BJ (cell line): ENCODE measurements at regions not wholly inside any gene's neighbourhood (a gene's known extent, or its start where the extent isn't known, plus 50 kb on each side); places are given as distances from the start of the nearest gene placed in this dataset.

Experiments used
- CTCF ChIA-PET: fragments of 350-600 bp; formaldehyde crosslinking; extraction: SDS; loops from one replicate; lab custom pipeline; 2021; ENCODE audit warnings: antibody characterized with exemption, inconsistent platforms; lab: Yijun Ruan, JAX
- POLR2A ChIA-PET: fragments of 300-600 bp; sonication (Branson Sonifier 250); formaldehyde crosslinking; extraction: SDS; loops from one replicate; lab custom pipeline; 2021; ENCODE audit warnings: antibody characterized with exemption; lab: Charles Lee
- DNase-seq: peaks from one replicate; pipeline ENCODE4 v3.0.0-alpha.2; 2011; ENCODE audit warnings: low read depth
- H3K27me3 ChIP-seq: 2 replicates; pipeline ENCODE4 v1.6.0; 2011; ENCODE audit warnings: low read length; ENCODE audit not compliant: control insufficient read depth, insufficient read depth
- H3K36me3 ChIP-seq: 2 replicates; pipeline ENCODE4 v1.5.1; 2011; ENCODE audit warnings: low read length; ENCODE audit not compliant: control insufficient read depth, insufficient read depth
- H3K4me3 ChIP-seq: 2 replicates; pipeline ENCODE4 v1.5.1; 2011; ENCODE audit warnings: low read depth, mild to moderate bottlenecking, control low read depth, low read length
- CTCF ChIP-seq: IDR thresholded peaks from 2 replicates; pipeline ENCODE4 v1.5.1; 2011; ENCODE audit warnings: low read depth, mild to moderate bottlenecking, control low read depth, inconsistent platforms, low read length, moderate library complexity; ENCODE audit not compliant: insufficient read depth

GRCh38 chr2:36087344-36087743 is 268.2 kb upstream of the CRIM1 start:
- ChIA-PET POLR2A (no interaction called here), CTCF (interaction anchor here (1.2 kb wide), 1 partner anchor 8 kb away, joined by 3 read pairs; no protein-coding TSS in a partner anchor)
- H3K36me3 ChIP-seq, result no peaks in the 10 kb centered on the region

GRCh38 chr2:36079793-36080192 is 275.8 kb upstream of the CRIM1 start:
- Histone ChIP-seq H3K4me3 (no peak overlapping the region), H3K36me3 (no peaks in the 10 kb centered on the region), H3K27me3 (no peaks in the 10 kb centered on the region)
- DNase-seq, result no peak
- ChIA-PET POLR2A (no interaction called here), CTCF (no interaction called here)
- TF ChIP-seq CTCF, result no peak

More at GRCh38 chr2:36087344-36087743, 268.2 kb upstream of the CRIM1 start:
- Histone ChIP-seq H3K4me3 (no peak overlapping the region), H3K27me3 (no peaks in the 10 kb centered on the region)
- no peak for DNase-seq
- TF ChIP-seq CTCF, result no peak

GRCh38 chr2:36074008-36074407 is 281.6 kb upstream of the CRIM1 start:
- ChIA-PET CTCF (no interaction called here), POLR2A (no interaction called here)
- Histone ChIP-seq H3K36me3 (no peaks in the 10 kb centered on the region), H3K4me3 (no peak overlapping the region), H3K27me3 (no peaks in the 10 kb centered on the region)
- no peak for DNase-seq
- no peak for TF ChIP-seq CTCF

GRCh38 chr2:36071698-36072097 is 283.9 kb upstream of the CRIM1 start:
- Histone ChIP-seq H3K36me3 (no peaks in the 10 kb centered on the region), H3K27me3 (no peaks in the 10 kb centered on the region), H3K4me3 (no peak overlapping the region)
- no peak for TF ChIP-seq CTCF
- ChIA-PET POLR2A (no interaction called here), CTCF (no interaction called here)
- no peak for DNase-seq

GRCh38 chr2:36069074-36069473 is 286.5 kb upstream of the CRIM1 start:
- no peak for TF ChIP-seq CTCF
- CTCF ChIA-PET, result no interaction called here

More at GRCh38 chr2:36069074-36069473, 286.5 kb upstream of the CRIM1 start:
- POLR2A ChIA-PET, result no interaction called here
- H3K27me3 ChIP-seq, result no peaks in the 10 kb centered on the region
- H3K4me3 ChIP-seq, result no peak overlapping the region
- no peaks in the 10 kb centered on the region for H3K36me3 ChIP-seq
- no peak for DNase-seq
